Naive B cell (primary cell): ENCODE measurements at regions not wholly inside any gene's neighbourhood (a gene's known extent, or its start where the extent isn't known, plus 50 kb on each side); places are given as distances from the start of the nearest gene placed in this dataset.
"Not testable (repeated sequence)": the region's sequence is repeated elsewhere in the genome, so short reads cannot be mapped to it uniquely, and the experiment has no call there.

Experiments
- ATAC-seq, 2 donors: fragments of 150-1000 bp; cut with Tn5 transposase; 2 replicates each; pipeline ENCODE4 v1.10.0; 2021; ENCODE audit warnings: low read depth in 2 of 2, mild to moderate bottlenecking in 2 of 2, moderate library complexity in 2 of 2
- DNase-seq: peaks from one replicate; pipeline ENCODE4 v3.0.0; 2022
- H3K27ac Mint-ChIP-seq, 6 donors: one replicate each; pipeline ENCODE4 v1.8.0; 2020 to 2022; ENCODE audit warnings: mild to moderate bottlenecking in 6 of 6, mixed read lengths in 6 of 6, moderate library complexity in 5 of 6, inconsistent platforms in 2 of 6
- H3K27me3 Mint-ChIP-seq, 3 donors: one replicate each; pipeline ENCODE4 v1.8.0; 2021 to 2022; ENCODE audit warnings: mixed read lengths in 3 of 3, mild to moderate bottlenecking in 1 of 3
- H3K36me3 Mint-ChIP-seq, 2 donors: one replicate each; pipeline ENCODE4 v1.8.0; 2020 to 2022; ENCODE audit warnings: mixed read lengths in 2 of 2, inconsistent platforms in 1 of 2, mild to moderate bottlenecking in 1 of 2
- H3K4me1 Mint-ChIP-seq, 3 donors: one replicate each; pipeline ENCODE4 v1.8.0; 2020 to 2022; ENCODE audit warnings: mixed read lengths in 3 of 3, inconsistent platforms in 1 of 3, mild to moderate bottlenecking in 1 of 3, moderate library complexity in 1 of 3
- H3K4me3 Mint-ChIP-seq, 8 donors: one replicate each; pipeline ENCODE4 v1.8.0; 2020 to 2022; ENCODE audit warnings: mild to moderate bottlenecking in 8 of 8, mixed read lengths in 8 of 8, moderate library complexity in 8 of 8, inconsistent platforms in 2 of 8
- H3K9me3 Mint-ChIP-seq, 7 donors: one replicate each; pipeline ENCODE4 v1.8.0; 2020 to 2022; ENCODE audit warnings: mixed read lengths in 7 of 7, mild to moderate bottlenecking in 5 of 7, inconsistent platforms in 2 of 7, moderate library complexity in 1 of 7

DNA sequence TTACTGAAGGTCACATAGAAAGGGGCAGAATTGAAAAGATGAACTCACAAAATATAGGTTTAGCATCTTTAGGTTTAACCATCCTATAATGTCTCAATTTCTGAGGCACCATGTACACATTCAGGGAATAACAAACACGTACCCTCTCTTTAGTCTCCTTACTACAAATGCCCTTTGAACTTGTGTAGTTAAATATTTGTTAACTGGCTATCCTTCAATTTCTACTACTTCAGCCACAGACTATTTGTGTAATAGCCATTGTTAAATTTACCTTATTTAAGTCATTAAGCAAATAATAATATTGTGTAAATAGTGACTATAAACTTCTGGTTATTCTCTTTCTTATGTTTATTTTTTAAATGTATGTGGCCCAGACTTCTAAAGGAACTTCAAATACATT, 600.5 kb downstream of the KCNT2 start:
- no peak for DNase-seq
- ATAC-seq = no peak
- Mint-ChIP-seq H3K36me3 (no peaks in the 10 kb centered on the region), H3K4me1 (no peaks in the 10 kb centered on the region), H3K27ac (no peak overlapping the region), H3K9me3 (peaks cover 0 to 2% (median 0%) of the 10 kb centered on the region in 7 donors), H3K27me3 (no peaks in the 10 kb centered on the region), H3K4me3 (no peak overlapping the region)

GRCh38 chr1:196005426-196005825, 602.8 kb downstream of the KCNT2 start:
- no peak for ATAC-seq
- Mint-ChIP-seq H3K4me3 (no peak overlapping the region), H3K27me3 (no peaks in the 10 kb centered on the region)

DNA sequence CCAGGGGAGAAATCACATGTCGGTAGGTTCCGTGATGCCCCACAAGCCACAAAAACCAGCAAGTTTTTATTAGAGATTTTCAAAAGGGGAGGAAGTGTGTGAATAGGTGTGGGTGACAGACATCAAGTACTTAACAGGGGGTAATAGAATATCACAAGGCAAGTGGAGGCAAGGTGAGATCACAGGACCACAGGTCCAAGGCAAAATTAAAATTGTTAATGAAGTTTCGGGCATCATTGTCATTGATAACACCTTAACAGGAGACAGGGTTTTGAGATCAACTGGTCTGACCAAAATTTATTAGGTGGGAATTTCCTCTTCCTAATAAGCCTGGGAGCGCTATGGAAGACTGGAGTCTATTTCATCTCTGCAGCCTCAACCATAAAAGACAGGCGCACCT, 603.9 kb downstream of the KCNT2 start:
- ATAC-seq, H3K4me3 Mint-ChIP-seq, H3K36me3 Mint-ChIP-seq, H3K27ac Mint-ChIP-seq, H3K4me1 Mint-ChIP-seq, H3K27me3 Mint-ChIP-seq, H3K9me3 Mint-ChIP-seq, DNase-seq: not testable (repeated sequence)

More at GRCh38 chr1:196005426-196005825, 602.8 kb downstream of the KCNT2 start:
- H3K27ac Mint-ChIP-seq = no peak overlapping the region
- H3K9me3 Mint-ChIP-seq = peaks cover 0 to 2% (median 0%) of the 10 kb centered on the region in 7 donors
- no peaks in the 10 kb centered on the region for H3K4me1 Mint-ChIP-seq
- no peaks in the 10 kb centered on the region for H3K36me3 Mint-ChIP-seq
- DNase-seq = no peak

DNA sequence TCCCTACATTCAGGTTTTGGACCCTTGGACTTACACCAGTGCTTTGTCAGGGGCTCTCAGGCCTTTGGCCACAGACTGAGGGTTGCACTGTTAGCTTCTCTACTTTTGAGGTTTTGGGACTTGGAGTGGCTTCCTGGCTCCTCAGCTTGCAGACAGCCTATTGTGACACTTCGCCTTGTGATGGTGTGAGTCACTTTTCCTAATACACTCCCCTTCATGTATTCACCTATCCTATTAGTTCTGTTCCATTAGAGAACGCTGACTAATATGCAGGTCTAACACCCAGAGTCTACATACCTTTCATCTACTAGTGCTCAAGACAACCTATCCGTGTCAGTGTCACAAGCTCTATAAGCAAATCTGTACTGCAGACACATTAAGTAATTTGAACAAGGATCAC, 605.3 kb downstream of the KCNT2 start:
- Mint-ChIP-seq H3K27ac (no peak overlapping the region), H3K4me3 (no peak overlapping the region), H3K36me3 (no peaks in the 10 kb centered on the region), H3K9me3 (peaks cover 0 to 5% (median 2%) of the 10 kb centered on the region in 7 donors), H3K27me3 (no peaks in the 10 kb centered on the region), H3K4me1 (no peaks in the 10 kb centered on the region)
- no peak for ATAC-seq
- DNase-seq = no peak

DNA sequence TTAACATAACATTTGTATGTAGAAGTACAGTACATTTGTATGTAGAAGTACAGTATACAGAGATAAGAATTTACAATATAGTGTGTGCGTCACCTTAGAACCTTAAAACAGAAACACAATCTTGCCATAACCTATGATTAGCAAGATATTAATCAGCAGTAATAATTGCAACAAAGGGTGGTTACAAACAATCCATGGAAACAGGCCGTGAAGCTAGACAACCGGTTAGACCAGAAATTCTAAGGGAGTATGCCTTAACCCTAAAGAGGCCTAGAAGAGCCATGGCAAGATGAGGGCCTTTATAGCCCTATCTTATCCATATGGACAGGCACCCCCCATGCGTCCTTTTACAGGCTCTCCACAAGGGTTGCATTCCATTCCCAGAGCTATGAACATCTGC, 605.9 kb downstream of the KCNT2 start:
- H3K27me3 Mint-ChIP-seq, H3K27ac Mint-ChIP-seq, DNase-seq, ATAC-seq, H3K4me1 Mint-ChIP-seq, H3K9me3 Mint-ChIP-seq, H3K4me3 Mint-ChIP-seq, H3K36me3 Mint-ChIP-seq: not testable (repeated sequence)

DNA sequence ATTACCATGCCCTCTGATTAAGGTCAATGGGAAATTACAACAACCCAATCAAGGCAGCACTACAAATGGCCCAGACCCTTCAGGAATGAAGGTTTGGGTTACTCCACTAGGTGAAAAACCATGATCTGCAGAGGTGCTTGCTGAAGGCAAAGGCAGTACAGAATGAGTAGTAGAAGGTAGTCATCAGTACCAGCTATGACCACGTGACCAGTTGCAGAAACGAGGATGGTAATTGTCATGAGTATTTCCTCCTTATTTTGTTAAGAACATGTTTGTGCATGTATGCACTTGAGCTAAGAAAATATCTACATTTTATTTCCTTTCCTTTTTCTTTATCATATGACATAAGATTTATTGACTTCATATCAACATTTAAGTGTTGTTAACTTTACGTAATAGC, 607.1 kb downstream of the KCNT2 start:
- Mint-ChIP-seq H3K36me3 (no peaks in the 10 kb centered on the region), H3K4me1 (no peaks in the 10 kb centered on the region), H3K27ac (no peak overlapping the region), H3K9me3 (peaks cover 0 to 5% (median 2%) of the 10 kb centered on the region in 7 donors), H3K4me3 (no peak overlapping the region), H3K27me3 (no peaks in the 10 kb centered on the region)
- no peak for ATAC-seq
- DNase-seq = no peak

DNA sequence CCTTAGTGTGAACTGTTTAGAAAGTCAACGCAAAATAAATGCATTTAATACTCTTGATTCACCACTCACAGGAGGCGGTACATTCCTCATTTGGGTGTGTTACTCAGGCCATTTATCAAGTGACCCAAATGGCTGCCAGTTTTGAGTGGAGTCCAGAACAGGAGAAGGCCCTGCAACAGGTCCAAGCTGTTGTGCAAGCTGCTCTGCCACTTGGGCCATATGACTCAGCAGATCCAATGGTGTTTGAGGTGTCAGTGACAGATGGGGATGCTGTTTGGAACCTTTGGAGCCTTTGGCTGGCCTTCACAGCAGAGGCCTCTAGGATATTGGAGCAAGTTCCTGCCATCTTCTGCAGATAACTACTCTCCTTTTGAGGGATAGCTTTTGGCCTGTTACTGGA, 609.2 kb downstream of the KCNT2 start:
- no peak for ATAC-seq
- no peak for DNase-seq
- Mint-ChIP-seq H3K36me3 (no peaks in the 10 kb centered on the region), H3K27me3 (no peaks in the 10 kb centered on the region), H3K4me1 (no peaks in the 10 kb centered on the region), H3K4me3 (no peak overlapping the region), H3K9me3 (peaks cover 0 to 5% (median 2%) of the 10 kb centered on the region in 7 donors), H3K27ac (no peak overlapping the region)

DNA sequence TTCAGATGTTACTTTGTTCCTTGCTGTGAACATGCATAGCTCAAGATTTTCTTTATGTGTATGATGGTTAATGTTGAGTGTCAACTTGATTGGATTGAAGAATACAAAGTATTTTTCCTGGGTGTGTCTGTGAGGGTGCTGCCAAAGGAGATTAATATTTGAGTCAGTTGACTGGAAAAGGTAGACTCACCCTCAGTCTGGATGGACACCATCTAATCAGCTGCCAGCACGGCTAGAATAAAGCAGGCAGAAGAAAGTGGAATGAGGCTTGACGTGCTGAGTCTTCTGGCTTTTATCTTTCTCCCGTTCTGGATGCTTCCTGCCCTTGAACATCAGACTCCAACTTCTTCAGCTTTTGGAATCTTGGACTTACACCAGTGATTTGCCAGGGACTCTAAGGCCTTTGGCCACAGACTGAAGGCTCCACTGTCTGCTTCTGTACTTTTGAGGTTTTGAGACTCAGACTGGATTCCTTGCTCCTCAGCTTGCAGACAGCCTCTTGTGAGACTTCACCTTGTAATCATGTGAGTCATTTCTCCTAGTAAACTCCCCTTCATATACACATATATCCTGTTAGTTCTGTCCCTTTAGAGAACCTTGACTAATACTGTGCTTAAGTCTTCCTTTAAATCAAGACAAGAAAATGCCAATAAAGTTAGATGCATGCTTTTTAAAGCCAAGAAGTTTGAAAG, 626.6 kb downstream of the KCNT2 start:
- peaks cover 0 to 8% (median 0%) of the 10 kb centered on the region in 7 donors for H3K9me3 Mint-ChIP-seq
- peak overlapping the region in 1 of 6 donors; percentile 26 for H3K27ac Mint-ChIP-seq
- H3K4me3 Mint-ChIP-seq = no peak overlapping the region
- H3K36me3 Mint-ChIP-seq = no peaks in the 10 kb centered on the region
- H3K27me3 Mint-ChIP-seq = no peaks in the 10 kb centered on the region
- no peak for DNase-seq
- ATAC-seq = no peak
- no peaks in the 10 kb centered on the region for H3K4me1 Mint-ChIP-seq

GRCh38 chr1:195979646-195980045, 628.6 kb downstream of the KCNT2 start:
- Mint-ChIP-seq H3K4me3 (no peak overlapping the region), H3K27ac (no peak overlapping the region), H3K4me1 (no peaks in the 10 kb centered on the region), H3K36me3 (no peaks in the 10 kb centered on the region), H3K9me3 (peaks cover 0 to 8% (median 0%) of the 10 kb centered on the region in 7 donors), H3K27me3 (no peaks in the 10 kb centered on the region)
- ATAC-seq = no peak
- no peak for DNase-seq

DNA sequence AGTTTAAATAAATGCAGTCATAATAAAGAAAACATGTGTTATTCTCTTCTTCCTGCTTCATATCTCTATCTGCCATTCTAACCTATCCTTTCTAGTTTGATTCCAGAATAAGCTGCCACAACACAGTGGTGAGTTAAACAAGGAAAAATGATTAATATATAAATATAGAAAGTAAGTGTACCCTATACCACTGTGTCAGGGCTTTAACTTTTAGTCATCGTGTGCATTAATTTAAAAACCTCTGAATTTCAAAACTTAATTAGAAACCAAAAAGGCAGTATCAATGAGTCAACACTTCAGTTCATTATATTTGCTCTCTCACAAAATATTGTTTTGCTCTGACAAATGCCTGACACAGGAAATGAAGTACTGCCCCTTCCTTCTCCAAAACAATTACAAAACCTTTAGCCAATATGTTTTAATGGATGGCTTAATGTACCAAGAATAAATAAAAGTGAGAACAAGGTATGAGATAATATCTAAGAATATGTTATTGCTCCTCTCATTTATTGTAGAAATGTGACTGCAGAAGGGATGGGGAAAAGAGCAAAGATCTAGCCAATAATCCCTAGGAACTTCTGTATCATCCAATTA, 634.8 kb downstream of the KCNT2 start:
- no peaks in the 10 kb centered on the region for H3K36me3 Mint-ChIP-seq
- H3K4me3 Mint-ChIP-seq = no peak overlapping the region
- no peaks in the 10 kb centered on the region for H3K4me1 Mint-ChIP-seq
- H3K27me3 Mint-ChIP-seq = no peaks in the 10 kb centered on the region
- DNase-seq (no peak), ATAC-seq (no peak)
- no peak overlapping the region for H3K27ac Mint-ChIP-seq
- H3K9me3 Mint-ChIP-seq = peaks cover 0 to 7% (median 0%) of the 10 kb centered on the region in 7 donors

GRCh38 chr1:195971589-195971988, 636.7 kb downstream of the KCNT2 start:
- peaks cover 0 to 4% (median 0%) of the 10 kb centered on the region in 7 donors for H3K9me3 Mint-ChIP-seq
- ATAC-seq (no peak), DNase-seq (no peak)
- H3K4me1 Mint-ChIP-seq = no peaks in the 10 kb centered on the region
- no peaks in the 10 kb centered on the region for H3K27me3 Mint-ChIP-seq
- no peak overlapping the region for H3K27ac Mint-ChIP-seq
- no peak overlapping the region for H3K4me3 Mint-ChIP-seq
- H3K36me3 Mint-ChIP-seq = no peaks in the 10 kb centered on the region

DNA sequence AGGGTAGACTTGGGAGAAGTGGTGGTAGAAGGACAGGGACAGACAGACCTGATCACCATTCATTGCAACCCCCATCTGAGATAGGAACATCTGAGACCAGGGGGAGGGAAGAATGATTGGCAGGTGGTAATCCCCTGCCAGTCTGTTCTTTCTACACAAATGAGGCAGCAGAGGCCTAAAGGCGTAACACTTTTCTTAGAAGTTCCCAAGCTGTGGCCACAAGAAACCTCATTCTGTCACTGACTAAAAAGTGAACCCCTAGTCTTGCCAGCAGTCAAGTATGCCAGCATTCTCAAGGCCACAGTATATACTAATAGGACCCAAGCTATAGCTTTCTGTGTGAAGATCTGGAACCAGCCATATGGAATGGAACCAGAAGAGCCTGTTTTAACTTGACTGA, 638.0 kb downstream of the KCNT2 start:
- H3K9me3 Mint-ChIP-seq = peaks cover 0 to 4% (median 0%) of the 10 kb centered on the region in 7 donors
- ATAC-seq = no peak
- H3K4me3 Mint-ChIP-seq = no peak overlapping the region
- H3K36me3 Mint-ChIP-seq = no peaks in the 10 kb centered on the region
- H3K27ac Mint-ChIP-seq = no peak overlapping the region
- H3K4me1 Mint-ChIP-seq = no peaks in the 10 kb centered on the region
- DNase-seq = no peak
- no peaks in the 10 kb centered on the region for H3K27me3 Mint-ChIP-seq

DNA sequence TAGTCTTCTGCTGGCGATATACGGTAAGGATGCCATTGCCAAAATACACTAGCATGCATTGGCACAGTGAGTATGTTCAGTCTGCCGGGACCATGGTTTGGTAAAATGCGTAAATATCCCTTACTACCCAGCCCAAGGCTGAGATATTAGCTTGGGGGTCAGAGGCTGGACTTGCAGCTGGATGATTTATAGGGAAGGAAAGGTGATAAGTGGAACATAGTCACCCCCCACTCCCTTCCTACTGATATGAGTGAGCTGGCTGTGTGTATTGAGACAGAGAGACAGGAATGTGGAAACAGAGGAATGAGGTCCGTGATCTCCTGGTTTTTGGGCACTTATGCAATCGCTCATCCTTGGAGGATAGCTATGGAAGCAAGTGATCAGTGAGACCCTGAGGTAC, 642.8 kb downstream of the KCNT2 start:
- no peaks in the 10 kb centered on the region for H3K4me1 Mint-ChIP-seq
- peaks cover 0 to 4% (median 0%) of the 10 kb centered on the region in 7 donors for H3K9me3 Mint-ChIP-seq
- H3K36me3 Mint-ChIP-seq = no peaks in the 10 kb centered on the region
- H3K27ac Mint-ChIP-seq = no peak overlapping the region
- ATAC-seq (no peak), DNase-seq (no peak)
- H3K27me3 Mint-ChIP-seq = no peaks in the 10 kb centered on the region
- no peak overlapping the region for H3K4me3 Mint-ChIP-seq

DNA sequence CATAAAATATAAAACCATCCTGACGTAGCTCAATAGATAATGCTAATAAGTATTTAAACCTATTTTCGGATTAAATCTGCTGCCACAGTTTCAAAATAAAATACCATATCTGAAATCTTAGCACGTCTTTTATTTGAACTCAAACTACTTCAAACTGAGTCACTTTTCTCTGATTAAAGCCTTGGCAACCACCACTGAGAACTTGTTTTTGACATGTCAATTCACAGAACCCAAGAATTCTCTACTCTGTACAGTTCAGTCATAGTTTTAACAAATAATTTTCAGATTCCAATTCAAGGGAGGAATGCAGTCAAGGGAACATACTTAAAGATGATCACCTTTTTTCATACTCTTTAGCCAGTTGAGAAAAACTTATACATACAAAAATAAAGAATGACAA, 643.2 kb downstream of the KCNT2 start:
- Mint-ChIP-seq H3K36me3 (no peaks in the 10 kb centered on the region), H3K4me1 (no peaks in the 10 kb centered on the region), H3K9me3 (peaks cover 0 to 4% (median 0%) of the 10 kb centered on the region in 7 donors), H3K27me3 (no peaks in the 10 kb centered on the region), H3K27ac (no peak overlapping the region), H3K4me3 (no peak overlapping the region)
- DNase-seq (no peak), ATAC-seq (no peak)
